GM23338 (cell line): ENCODE measurements at regions not wholly inside any gene's neighbourhood (a gene's known extent, or its start where the extent isn't known, plus 50 kb on each side); places are given as distances from the start of the nearest gene placed in this dataset.

Source experiments
- ATAC-seq: fragments of 200-7000 bp; cut with Tn5 transposase; 3 replicates; pipeline ENCODE4 v1.9.1; 2020
- DNase-seq: peaks from one replicate; pipeline ENCODE4 v3.0.0-alpha.2; 2015; ENCODE audit warnings: low spot score
- H2AFZ ChIP-seq: fragments of 200-600 bp; sonication (generic); 2 replicates; pipeline ENCODE4 v1.8.0; 2016; ENCODE audit warnings: antibody characterized with exemption, mild to moderate bottlenecking, moderate library complexity
- H3F3A ChIP-seq: fragments of 200-600 bp; sonication (generic); replicated peaks from 2 replicates; pipeline ENCODE4 v1.8.0; 2017; ENCODE audit warnings: antibody characterized with exemption, mixed run types, low read depth
- H3K27ac ChIP-seq: fragments of 200-600 bp; sonication (generic); 2 replicates; pipeline ENCODE4 v1.6.1; 2016; ENCODE audit warnings: low read depth
- H3K27me3 ChIP-seq: fragments of 200-600 bp; sonication (generic); 2 replicates; pipeline ENCODE4 v1.8.0; 2016; ENCODE audit warnings: mild to moderate bottlenecking, mixed run types, moderate library complexity; ENCODE audit not compliant: insufficient read depth
- H3K36me3 ChIP-seq: fragments of 200-600 bp; sonication (generic); 2 replicates; pipeline ENCODE4 v1.8.0; 2016; ENCODE audit warnings: mild to moderate bottlenecking; ENCODE audit not compliant: insufficient read depth
- H3K4me1 ChIP-seq: fragments of 200-600 bp; sonication (generic); 2 replicates; pipeline ENCODE4 v1.8.0; 2016; ENCODE audit warnings: mild to moderate bottlenecking, moderate library complexity; ENCODE audit not compliant: insufficient read depth
- H3K4me2 ChIP-seq: fragments of 200-600 bp; sonication (generic); 2 replicates; pipeline ENCODE4 v1.7.1; 2017; ENCODE audit warnings: mixed run types
- H3K4me3 ChIP-seq: fragments of 200-600 bp; sonication (generic); 2 replicates; pipeline ENCODE4 v1.6.1; 2016; ENCODE audit warnings: mixed run types
- H3K79me2 ChIP-seq: fragments of 200-600 bp; sonication (generic); replicated peaks from 2 replicates; pipeline ENCODE4 v1.8.0; 2017; ENCODE audit warnings: mild to moderate bottlenecking; ENCODE audit not compliant: insufficient read depth
- H3K9me2 ChIP-seq: fragments of 200-600 bp; sonication (generic); 2 replicates; pipeline ENCODE4 v1.8.0; 2017; ENCODE audit not compliant: insufficient read depth
- H4K20me1 ChIP-seq: fragments of 200-600 bp; sonication (generic); replicated peaks from 2 replicates; pipeline ENCODE4 v1.8.0; 2017; ENCODE audit warnings: mild to moderate bottlenecking; ENCODE audit not compliant: insufficient read depth
- H3K27ac Mint-ChIP-seq: 2 replicates; pipeline ENCODE4 v1.8.0; 2020; ENCODE audit warnings: inconsistent platforms, mild to moderate bottlenecking, moderate library complexity, mixed read lengths
- H3K27me3 Mint-ChIP-seq: 3 replicates; pipeline ENCODE4 v1.8.0; 2022; ENCODE audit warnings: low read depth, mild to moderate bottlenecking, moderate library complexity, mixed read lengths, inconsistent platforms; ENCODE audit not compliant: insufficient read depth, poor library complexity
- H3K36me3 Mint-ChIP-seq: 3 replicates; pipeline ENCODE4 v1.8.0; 2021; ENCODE audit warnings: low read depth, mild to moderate bottlenecking, inconsistent platforms, moderate library complexity, mixed read lengths
- H3K4me1 Mint-ChIP-seq: 3 replicates; pipeline ENCODE4 v1.8.0; 2020; ENCODE audit warnings: mild to moderate bottlenecking, inconsistent platforms, mixed read lengths
- H3K4me3 Mint-ChIP-seq: 3 replicates; pipeline ENCODE4 v1.8.0; 2021; ENCODE audit warnings: moderate library complexity, mild to moderate bottlenecking, inconsistent platforms, mixed read lengths
- H3K9me3 Mint-ChIP-seq: 3 replicates; pipeline ENCODE4 v1.8.0; 2020; ENCODE audit warnings: moderate library complexity, mild to moderate bottlenecking, inconsistent platforms, mixed read lengths
- CREB1 ChIP-seq: fragments of 250-450 bp; sonication (Bioruptor Pico); IDR thresholded peaks from 2 replicates; pipeline ENCODE4 v1.5.0; 2020; ENCODE audit warnings: low read depth, mild to moderate bottlenecking, moderate library complexity
- ETS1 ChIP-seq: IDR thresholded peaks from 2 replicates; pipeline ENCODE4 v1.6.1; 2016; ENCODE audit warnings: antibody characterized with exemption
- EZH2phosphoT487 ChIP-seq: fragments of 200-600 bp; sonication (generic); IDR thresholded peaks from one replicate; pipeline ENCODE4 v1.8.1; 2018; ENCODE audit warnings: antibody characterized with exemption; ENCODE audit not compliant: unreplicated experiment
- JUNB ChIP-seq: IDR thresholded peaks from one replicate; pipeline ENCODE4 v1.6.1; 2016; ENCODE audit warnings: antibody characterized with exemption; ENCODE audit not compliant: unreplicated experiment
- NANOG ChIP-seq: IDR thresholded peaks from 2 replicates; pipeline ENCODE4 v1.6.1; 2016; ENCODE audit warnings: antibody characterized with exemption, borderline replicate concordance
- POLR2AphosphoS5 ChIP-seq: IDR thresholded peaks from 2 replicates; pipeline ENCODE4 v1.6.1; 2016; ENCODE audit warnings: antibody characterized with exemption, low read depth
- STAT1 ChIP-seq: IDR thresholded peaks from one replicate; pipeline ENCODE4 v1.6.1; 2016; ENCODE audit warnings: antibody characterized with exemption; ENCODE audit not compliant: unreplicated experiment
- ZNF114 ChIP-seq: fragments of 250-450 bp; sonication (Bioruptor Pico); IDR thresholded peaks from 2 replicates; pipeline ENCODE4 v1.5.0; 2020; ENCODE audit warnings: mild to moderate bottlenecking, moderate library complexity
- ZNF331 ChIP-seq: fragments of 250-450 bp; sonication (Bioruptor Pico); IDR thresholded peaks from 2 replicates; pipeline ENCODE4 v1.5.0; 2020; ENCODE audit warnings: low read depth, mild to moderate bottlenecking, moderate library complexity
- TF ChIP-seq, protein P1 (sequence below): IDR thresholded peaks from one replicate; pipeline ENCODE4 v1.6.1; 2018; ENCODE audit warnings: antibody characterized with exemption; ENCODE audit not compliant: unreplicated experiment
- TF ChIP-seq, protein P2 (sequence below): fragments of 250-450 bp; sonication (Bioruptor Pico); IDR thresholded peaks from 2 replicates; pipeline ENCODE4 v1.5.0; 2020; ENCODE audit warnings: mild to moderate bottlenecking, moderate library complexity
- TF ChIP-seq, protein P3 (sequence below), 2 experiments: fragments of 200-600 bp in 1 of 2; sonication (generic) in 1 of 2; conservative IDR thresholded peaks; 2 replicates each; pipeline versions ENCODE4 v1.5.1 to v1.6.1; 2016 to 2017; ENCODE audit warnings: antibody characterized with exemption in 2 of 2, low read depth in 2 of 2, mild to moderate bottlenecking in 2 of 2, moderate library complexity in 1 of 2

- no peak overlapping the region for H3K27ac ChIP-seq
- H3K36me3 ChIP-seq, result no peaks in the 10 kb centered on the region
- H3K79me2 ChIP-seq, result no peaks in the 10 kb centered on the region
- H3K27me3 ChIP-seq, result no peaks in the 10 kb centered on the region
- Mint-ChIP-seq H3K27ac (no peak overlapping the region), H3K4me3 (no peak overlapping the region), H3K4me1 (peaks cover 10% of the 10 kb centered on the region), H3K9me3 (peaks cover 16% of the 10 kb centered on the region), H3K36me3 (0 out of 3 replicates have a peak, but pooled peaks cover 6% of the 10 kb centered on the region), H3K27me3 (peaks cover 6% of the 10 kb centered on the region)
- no peak for TF ChIP-seq EZH2phosphoT487
- TF ChIP-seq, protein P1, sequence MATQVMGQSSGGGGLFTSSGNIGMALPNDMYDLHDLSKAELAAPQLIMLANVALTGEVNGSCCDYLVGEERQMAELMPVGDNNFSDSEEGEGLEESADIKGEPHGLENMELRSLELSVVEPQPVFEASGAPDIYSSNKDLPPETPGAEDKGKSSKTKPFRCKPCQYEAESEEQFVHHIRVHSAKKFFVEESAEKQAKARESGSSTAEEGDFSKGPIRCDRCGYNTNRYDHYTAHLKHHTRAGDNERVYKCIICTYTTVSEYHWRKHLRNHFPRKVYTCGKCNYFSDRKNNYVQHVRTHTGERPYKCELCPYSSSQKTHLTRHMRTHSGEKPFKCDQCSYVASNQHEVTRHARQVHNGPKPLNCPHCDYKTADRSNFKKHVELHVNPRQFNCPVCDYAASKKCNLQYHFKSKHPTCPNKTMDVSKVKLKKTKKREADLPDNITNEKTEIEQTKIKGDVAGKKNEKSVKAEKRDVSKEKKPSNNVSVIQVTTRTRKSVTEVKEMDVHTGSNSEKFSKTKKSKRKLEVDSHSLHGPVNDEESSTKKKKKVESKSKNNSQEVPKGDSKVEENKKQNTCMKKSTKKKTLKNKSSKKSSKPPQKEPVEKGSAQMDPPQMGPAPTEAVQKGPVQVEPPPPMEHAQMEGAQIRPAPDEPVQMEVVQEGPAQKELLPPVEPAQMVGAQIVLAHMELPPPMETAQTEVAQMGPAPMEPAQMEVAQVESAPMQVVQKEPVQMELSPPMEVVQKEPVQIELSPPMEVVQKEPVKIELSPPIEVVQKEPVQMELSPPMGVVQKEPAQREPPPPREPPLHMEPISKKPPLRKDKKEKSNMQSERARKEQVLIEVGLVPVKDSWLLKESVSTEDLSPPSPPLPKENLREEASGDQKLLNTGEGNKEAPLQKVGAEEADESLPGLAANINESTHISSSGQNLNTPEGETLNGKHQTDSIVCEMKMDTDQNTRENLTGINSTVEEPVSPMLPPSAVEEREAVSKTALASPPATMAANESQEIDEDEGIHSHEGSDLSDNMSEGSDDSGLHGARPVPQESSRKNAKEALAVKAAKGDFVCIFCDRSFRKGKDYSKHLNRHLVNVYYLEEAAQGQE, result no peak
- TF ChIP-seq CREB1 (CRISPR knock-in tag), result no peak
- TF ChIP-seq JUNB, result no peak
- TF ChIP-seq, protein P2, sequence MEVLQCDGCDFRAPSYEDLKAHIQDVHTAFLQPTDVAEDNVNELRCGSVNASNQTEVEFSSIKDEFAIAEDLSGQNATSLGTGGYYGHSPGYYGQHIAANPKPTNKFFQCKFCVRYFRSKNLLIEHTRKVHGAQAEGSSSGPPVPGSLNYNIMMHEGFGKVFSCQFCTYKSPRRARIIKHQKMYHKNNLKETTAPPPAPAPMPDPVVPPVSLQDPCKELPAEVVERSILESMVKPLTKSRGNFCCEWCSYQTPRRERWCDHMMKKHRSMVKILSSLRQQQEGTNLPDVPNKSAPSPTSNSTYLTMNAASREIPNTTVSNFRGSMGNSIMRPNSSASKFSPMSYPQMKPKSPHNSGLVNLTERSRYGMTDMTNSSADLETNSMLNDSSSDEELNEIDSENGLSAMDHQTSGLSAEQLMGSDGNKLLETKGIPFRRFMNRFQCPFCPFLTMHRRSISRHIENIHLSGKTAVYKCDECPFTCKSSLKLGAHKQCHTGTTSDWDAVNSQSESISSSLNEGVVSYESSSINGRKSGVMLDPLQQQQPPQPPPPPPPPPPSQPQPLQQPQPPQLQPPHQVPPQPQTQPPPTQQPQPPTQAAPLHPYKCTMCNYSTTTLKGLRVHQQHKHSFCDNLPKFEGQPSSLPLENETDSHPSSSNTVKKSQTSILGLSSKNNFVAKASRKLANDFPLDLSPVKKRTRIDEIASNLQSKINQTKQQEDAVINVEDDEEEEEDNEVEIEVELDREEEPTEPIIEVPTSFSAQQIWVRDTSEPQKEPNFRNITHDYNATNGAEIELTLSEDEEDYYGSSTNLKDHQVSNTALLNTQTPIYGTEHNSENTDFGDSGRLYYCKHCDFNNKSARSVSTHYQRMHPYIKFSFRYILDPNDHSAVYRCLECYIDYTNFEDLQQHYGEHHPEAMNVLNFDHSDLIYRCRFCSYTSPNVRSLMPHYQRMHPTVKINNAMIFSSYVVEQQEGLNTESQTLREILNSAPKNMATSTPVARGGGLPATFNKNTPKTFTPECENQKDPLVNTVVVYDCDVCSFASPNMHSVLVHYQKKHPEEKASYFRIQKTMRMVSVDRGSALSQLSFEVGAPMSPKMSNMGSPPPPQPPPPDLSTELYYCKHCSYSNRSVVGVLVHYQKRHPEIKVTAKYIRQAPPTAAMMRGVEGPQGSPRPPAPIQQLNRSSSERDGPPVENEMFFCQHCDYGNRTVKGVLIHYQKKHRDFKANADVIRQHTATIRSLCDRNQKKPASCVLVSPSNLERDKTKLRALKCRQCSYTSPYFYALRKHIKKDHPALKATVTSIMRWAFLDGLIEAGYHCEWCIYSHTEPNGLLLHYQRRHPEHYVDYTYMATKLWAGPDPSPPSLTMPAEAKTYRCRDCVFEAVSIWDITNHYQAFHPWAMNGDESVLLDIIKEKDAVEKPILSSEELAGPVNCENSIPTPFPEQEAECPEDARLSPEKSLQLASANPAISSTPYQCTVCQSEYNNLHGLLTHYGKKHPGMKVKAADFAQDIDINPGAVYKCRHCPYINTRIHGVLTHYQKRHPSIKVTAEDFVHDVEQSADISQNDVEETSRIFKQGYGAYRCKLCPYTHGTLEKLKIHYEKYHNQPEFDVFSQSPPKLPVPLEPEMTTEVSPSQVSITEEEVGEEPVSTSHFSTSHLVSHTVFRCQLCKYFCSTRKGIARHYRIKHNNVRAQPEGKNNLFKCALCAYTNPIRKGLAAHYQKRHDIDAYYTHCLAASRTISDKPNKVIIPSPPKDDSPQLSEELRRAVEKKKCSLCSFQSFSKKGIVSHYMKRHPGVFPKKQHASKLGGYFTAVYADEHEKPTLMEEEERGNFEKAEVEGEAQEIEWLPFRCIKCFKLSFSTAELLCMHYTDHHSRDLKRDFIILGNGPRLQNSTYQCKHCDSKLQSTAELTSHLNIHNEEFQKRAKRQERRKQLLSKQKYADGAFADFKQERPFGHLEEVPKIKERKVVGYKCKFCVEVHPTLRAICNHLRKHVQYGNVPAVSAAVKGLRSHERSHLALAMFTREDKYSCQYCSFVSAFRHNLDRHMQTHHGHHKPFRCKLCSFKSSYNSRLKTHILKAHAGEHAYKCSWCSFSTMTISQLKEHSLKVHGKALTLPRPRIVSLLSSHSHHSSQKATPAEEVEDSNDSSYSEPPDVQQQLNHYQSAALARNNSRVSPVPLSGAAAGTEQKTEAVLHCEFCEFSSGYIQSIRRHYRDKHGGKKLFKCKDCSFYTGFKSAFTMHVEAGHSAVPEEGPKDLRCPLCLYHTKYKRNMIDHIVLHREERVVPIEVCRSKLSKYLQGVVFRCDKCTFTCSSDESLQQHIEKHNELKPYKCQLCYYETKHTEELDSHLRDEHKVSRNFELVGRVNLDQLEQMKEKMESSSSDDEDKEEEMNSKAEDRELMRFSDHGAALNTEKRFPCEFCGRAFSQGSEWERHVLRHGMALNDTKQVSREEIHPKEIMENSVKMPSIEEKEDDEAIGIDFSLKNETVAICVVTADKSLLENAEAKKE (CRISPR knock-in tag), result no peak
- no peak for TF ChIP-seq STAT1
- no peak for TF ChIP-seq NANOG
- TF ChIP-seq, protein P3, sequence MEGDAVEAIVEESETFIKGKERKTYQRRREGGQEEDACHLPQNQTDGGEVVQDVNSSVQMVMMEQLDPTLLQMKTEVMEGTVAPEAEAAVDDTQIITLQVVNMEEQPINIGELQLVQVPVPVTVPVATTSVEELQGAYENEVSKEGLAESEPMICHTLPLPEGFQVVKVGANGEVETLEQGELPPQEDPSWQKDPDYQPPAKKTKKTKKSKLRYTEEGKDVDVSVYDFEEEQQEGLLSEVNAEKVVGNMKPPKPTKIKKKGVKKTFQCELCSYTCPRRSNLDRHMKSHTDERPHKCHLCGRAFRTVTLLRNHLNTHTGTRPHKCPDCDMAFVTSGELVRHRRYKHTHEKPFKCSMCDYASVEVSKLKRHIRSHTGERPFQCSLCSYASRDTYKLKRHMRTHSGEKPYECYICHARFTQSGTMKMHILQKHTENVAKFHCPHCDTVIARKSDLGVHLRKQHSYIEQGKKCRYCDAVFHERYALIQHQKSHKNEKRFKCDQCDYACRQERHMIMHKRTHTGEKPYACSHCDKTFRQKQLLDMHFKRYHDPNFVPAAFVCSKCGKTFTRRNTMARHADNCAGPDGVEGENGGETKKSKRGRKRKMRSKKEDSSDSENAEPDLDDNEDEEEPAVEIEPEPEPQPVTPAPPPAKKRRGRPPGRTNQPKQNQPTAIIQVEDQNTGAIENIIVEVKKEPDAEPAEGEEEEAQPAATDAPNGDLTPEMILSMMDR (conservative IDR thresholded peaks at IDR 0.05; ENCODE audit: low read depth in 2 of 2), result no peak
- TF ChIP-seq ZNF114 (CRISPR knock-in tag), result no peak
- TF ChIP-seq ZNF331 (CRISPR knock-in tag), result no peak
- TF ChIP-seq ETS1, result no peak
- no peak for TF ChIP-seq POLR2AphosphoS5
- DNase-seq (no peak), ATAC-seq (no peak)
- H3K4me1 ChIP-seq, result peaks cover 19% of the 10 kb centered on the region
- no peaks in the 10 kb centered on the region for H4K20me1 ChIP-seq
- H3K4me3 ChIP-seq, result no peak overlapping the region
- H3K9me2 ChIP-seq, result 0 out of 2 replicates have a peak, but pooled peaks cover 3% of the 10 kb centered on the region
- no peak overlapping the region for H3K4me2 ChIP-seq
- H3F3A ChIP-seq, result no peaks in the 10 kb centered on the region
- no peak overlapping the region for H2AFZ ChIP-seq
Measured at GRCh38 chr5:133876266-133876665, 92.2 kb downstream of the C5orf15 start.
